ENCODE measurements at regions not wholly inside any gene's neighbourhood (a gene's known extent, or its start where the extent isn't known, plus 50 kb on each side); places are given as distances from the start of the nearest gene placed in this dataset.

DNA sequence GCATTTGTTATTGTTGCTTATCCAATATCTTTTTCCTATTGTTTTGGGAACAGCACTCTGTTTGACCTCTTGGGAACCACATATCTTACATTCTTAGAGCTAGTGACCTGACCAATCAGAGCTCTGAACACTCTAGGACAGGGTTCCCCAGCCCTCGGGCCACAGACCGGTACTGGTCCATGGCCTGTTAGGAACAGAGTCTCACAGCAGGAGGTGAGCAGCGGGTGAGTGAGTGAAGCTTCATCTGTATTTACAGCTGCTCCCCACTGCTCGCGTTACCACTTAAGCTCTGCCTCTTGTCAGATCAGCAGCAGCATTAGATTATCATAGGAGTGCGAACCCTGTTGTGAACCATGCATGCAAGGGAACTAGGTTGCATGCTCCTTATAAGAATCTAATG, 226.0 kb upstream of the TSHZ2 start:
- no peak for TF ChIP-seq EGR1 (IDR thresholded peaks at IDR 0.05; ENCODE audit: borderline replicate concordance in 1 of 2, low read depth in 2 of 2, low read length in 2 of 2)
- no peak for TF ChIP-seq EP300 (IDR thresholded peaks at IDR 0.05; ENCODE audit: borderline replicate concordance in 1 of 2, control insufficient read depth in 1 of 2, low read depth in 2 of 2, low read length in 2 of 2)
- TF ChIP-seq, protein P1, sequence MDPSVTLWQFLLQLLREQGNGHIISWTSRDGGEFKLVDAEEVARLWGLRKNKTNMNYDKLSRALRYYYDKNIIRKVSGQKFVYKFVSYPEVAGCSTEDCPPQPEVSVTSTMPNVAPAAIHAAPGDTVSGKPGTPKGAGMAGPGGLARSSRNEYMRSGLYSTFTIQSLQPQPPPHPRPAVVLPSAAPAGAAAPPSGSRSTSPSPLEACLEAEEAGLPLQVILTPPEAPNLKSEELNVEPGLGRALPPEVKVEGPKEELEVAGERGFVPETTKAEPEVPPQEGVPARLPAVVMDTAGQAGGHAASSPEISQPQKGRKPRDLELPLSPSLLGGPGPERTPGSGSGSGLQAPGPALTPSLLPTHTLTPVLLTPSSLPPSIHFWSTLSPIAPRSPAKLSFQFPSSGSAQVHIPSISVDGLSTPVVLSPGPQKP (IDR thresholded peaks at IDR 0.05; ENCODE audit: low read depth, low read length), result no peak
- TF ChIP-seq SP1 (IDR thresholded peaks at IDR 0.05; ENCODE audit: low read depth, low read length), result no peak

Measured in GM12878 (cell line).